ENCODE measurements at regions not wholly inside any gene's neighbourhood (a gene's known extent, or its start where the extent isn't known, plus 50 kb on each side); places are given as distances from the start of the nearest gene placed in this dataset.

- TF ChIP-seq CTCF (conservative IDR thresholded peaks at IDR 0.05; ENCODE audit: low read length) (no peak), EZH2phosphoT487 (IDR thresholded peaks at IDR 0.05; ENCODE audit: borderline replicate concordance, low read depth, low read length) (no peak)
Measured at GRCh38 chr2:204115137-204116056, 178.8 kb downstream of the ICOS start.
